Astrocyte of the spinal cord (primary cell): ENCODE measurements at regions not wholly inside any gene's neighbourhood (a gene's known extent, or its start where the extent isn't known, plus 50 kb on each side); places are given as distances from the start of the nearest gene placed in this dataset.
"Not testable (repeated sequence)": the region's sequence is repeated elsewhere in the genome, so short reads cannot be mapped to it uniquely, and the experiment has no call there.

Experiments used
- DNase-seq: peaks from one replicate; pipeline ENCODE4 v3.0.0; 2011; ENCODE audit warnings: low read depth, low spot score
- H3K4me3 ChIP-seq: 2 replicates; pipeline ENCODE4 v1.5.1; 2011; ENCODE audit warnings: low read depth, mild to moderate bottlenecking, low read length, moderate library complexity
- CTCF ChIP-seq: IDR thresholded peaks from 2 replicates; pipeline ENCODE4 v1.5.1; 2012; ENCODE audit warnings: low read depth, mild to moderate bottlenecking, low read length, inconsistent platforms
- in situ Hi-C: cut with HindIII; loops from 2 replicates; pipeline ENCODE4 v1.10.0; 2017; ENCODE audit warnings: low sequenced_read_pairs

GRCh38 chr7:94142281-94142680 lies 138.1 kb upstream of the BET1 start:
- no peak for DNase-seq
- in situ Hi-C loops, result no loop called here
- H3K4me3 ChIP-seq, result no peak overlapping the region
- TF ChIP-seq CTCF, result no peak

GRCh38 chr7:94145602-94146001 lies 141.4 kb upstream of the BET1 start:
- H3K4me3 ChIP-seq, result no peak overlapping the region
- peak; percentile 44 for DNase-seq
- no peak for TF ChIP-seq CTCF
- in situ Hi-C loops, result no loop called here

GRCh38 chr7:94146408-94146807 lies 142.3 kb upstream of the BET1 start:
- in situ Hi-C loops, result no loop called here
- TF ChIP-seq CTCF, result no peak
- no peak overlapping the region for H3K4me3 ChIP-seq
- peak; percentile 61 for DNase-seq

- DNase-seq, result no peak
- in situ Hi-C loops, result no loop called here
- no peak overlapping the region for H3K4me3 ChIP-seq
- TF ChIP-seq CTCF, result no peak
Observed at GRCh38 chr7:94149789-94150545, 145.8 kb upstream of the BET1 start.

- no peak for TF ChIP-seq CTCF
- DNase-seq, result no peak
- no peak overlapping the region for H3K4me3 ChIP-seq
- in situ Hi-C loops, result no loop called here
Observed at GRCh38 chr7:94154182-94154581, 150.0 kb upstream of the BET1 start.

GRCh38 chr7:94154858-94155257 lies 150.7 kb upstream of the BET1 start:
- in situ Hi-C loops, result no loop called here
- no peak overlapping the region for H3K4me3 ChIP-seq
- TF ChIP-seq CTCF, result no peak
- DNase-seq, result no peak

- in situ Hi-C loops, DNase-seq, H3K4me3 ChIP-seq: not testable (repeated sequence)
Observed at GRCh38 chr7:94157659-94158306, 153.6 kb upstream of the BET1 start.
